ENCODE measurements at regions not wholly inside any gene's neighbourhood (a gene's known extent, or its start where the extent isn't known, plus 50 kb on each side); places are given as distances from the start of the nearest gene placed in this dataset.

- Histone ChIP-seq H3K4me3 (ENCODE audit: low read depth, low read length) (no peak overlapping the region), H3K9me3 (ENCODE audit: control insufficient read depth, low read length) (no peaks in the 10 kb centered on the region), H3K27ac (no peak overlapping the region), H2AFZ (no peak overlapping the region), H3K79me2 (no peaks in the 10 kb centered on the region), H3K4me2 (ENCODE audit: low read length) (no peak overlapping the region), H3K4me1 (peaks cover 3% of the 10 kb centered on the region), H3K36me3 (ENCODE audit: control insufficient read depth, insufficient read depth, low read length) (no peaks in the 10 kb centered on the region), H3K27me3 (ENCODE audit: control insufficient read depth, insufficient read depth, low read length) (no peaks in the 10 kb centered on the region), H3K9ac (no peak overlapping the region)
- TF ChIP-seq, protein P1, sequence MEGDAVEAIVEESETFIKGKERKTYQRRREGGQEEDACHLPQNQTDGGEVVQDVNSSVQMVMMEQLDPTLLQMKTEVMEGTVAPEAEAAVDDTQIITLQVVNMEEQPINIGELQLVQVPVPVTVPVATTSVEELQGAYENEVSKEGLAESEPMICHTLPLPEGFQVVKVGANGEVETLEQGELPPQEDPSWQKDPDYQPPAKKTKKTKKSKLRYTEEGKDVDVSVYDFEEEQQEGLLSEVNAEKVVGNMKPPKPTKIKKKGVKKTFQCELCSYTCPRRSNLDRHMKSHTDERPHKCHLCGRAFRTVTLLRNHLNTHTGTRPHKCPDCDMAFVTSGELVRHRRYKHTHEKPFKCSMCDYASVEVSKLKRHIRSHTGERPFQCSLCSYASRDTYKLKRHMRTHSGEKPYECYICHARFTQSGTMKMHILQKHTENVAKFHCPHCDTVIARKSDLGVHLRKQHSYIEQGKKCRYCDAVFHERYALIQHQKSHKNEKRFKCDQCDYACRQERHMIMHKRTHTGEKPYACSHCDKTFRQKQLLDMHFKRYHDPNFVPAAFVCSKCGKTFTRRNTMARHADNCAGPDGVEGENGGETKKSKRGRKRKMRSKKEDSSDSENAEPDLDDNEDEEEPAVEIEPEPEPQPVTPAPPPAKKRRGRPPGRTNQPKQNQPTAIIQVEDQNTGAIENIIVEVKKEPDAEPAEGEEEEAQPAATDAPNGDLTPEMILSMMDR (IDR thresholded peaks at IDR 0.05): no peak
Observed at GRCh38 chr17:64773836-64774761, 112.0 kb upstream of the SMURF2 start.

- no peak overlapping the region for H3K9ac ChIP-seq
- no peaks in the 10 kb centered on the region for H3K36me3 ChIP-seq (ENCODE audit: control insufficient read depth, insufficient read depth, low read length)
- no peak overlapping the region for H2AFZ ChIP-seq
- H3K27ac ChIP-seq: no peak overlapping the region
- TF ChIP-seq, protein P1 (IDR thresholded peaks at IDR 0.05): no peak
- no peaks in the 10 kb centered on the region for H3K9me3 ChIP-seq (ENCODE audit: control insufficient read depth, low read length)
- no peaks in the 10 kb centered on the region for H3K27me3 ChIP-seq (ENCODE audit: control insufficient read depth, insufficient read depth, low read length)
- H3K4me3 ChIP-seq (ENCODE audit: low read depth, low read length): no peak overlapping the region
- peaks cover 3% of the 10 kb centered on the region for H3K4me1 ChIP-seq
- no peak overlapping the region for H3K4me2 ChIP-seq (ENCODE audit: low read length)
- H3K79me2 ChIP-seq: no peaks in the 10 kb centered on the region
Observed at GRCh38 chr17:64773386-64773835, 111.3 kb upstream of the SMURF2 start.

DNA sequence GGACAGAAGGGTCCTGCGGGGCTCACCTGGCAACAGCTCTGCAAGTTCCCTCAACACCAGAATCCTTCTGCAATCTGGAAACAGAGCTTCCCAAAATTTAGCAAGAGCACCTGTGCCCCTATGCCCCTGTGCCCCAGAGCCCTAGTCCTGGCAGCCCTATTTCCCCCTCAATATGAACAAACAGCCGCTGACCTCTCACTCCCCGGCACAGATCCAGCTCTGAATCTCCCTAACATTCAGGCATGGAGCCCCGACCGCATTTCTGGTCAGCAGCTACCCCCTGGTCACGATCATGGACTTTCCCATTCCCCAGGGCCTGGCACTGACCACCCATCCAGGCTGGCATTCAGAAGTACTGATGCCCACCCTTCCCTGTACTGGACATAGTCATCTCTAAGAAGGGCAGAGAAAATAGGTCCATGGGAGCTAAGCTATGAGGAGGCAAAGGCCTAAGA, 110.8 kb upstream of the SMURF2 start:
- TF ChIP-seq, protein P1 (IDR thresholded peaks at IDR 0.05): no peak
- Histone ChIP-seq H3K27me3 (ENCODE audit: control insufficient read depth, insufficient read depth, low read length) (no peaks in the 10 kb centered on the region), H3K36me3 (ENCODE audit: control insufficient read depth, insufficient read depth, low read length) (no peaks in the 10 kb centered on the region), H3K9ac (no peak overlapping the region), H2AFZ (no peak overlapping the region), H3K4me3 (ENCODE audit: low read depth, low read length) (no peak overlapping the region), H3K9me3 (ENCODE audit: control insufficient read depth, low read length) (no peaks in the 10 kb centered on the region), H3K79me2 (no peaks in the 10 kb centered on the region), H3K4me2 (ENCODE audit: low read length) (no peak overlapping the region), H3K4me1 (peaks cover 3% of the 10 kb centered on the region), H3K27ac (no peak overlapping the region)

DNA sequence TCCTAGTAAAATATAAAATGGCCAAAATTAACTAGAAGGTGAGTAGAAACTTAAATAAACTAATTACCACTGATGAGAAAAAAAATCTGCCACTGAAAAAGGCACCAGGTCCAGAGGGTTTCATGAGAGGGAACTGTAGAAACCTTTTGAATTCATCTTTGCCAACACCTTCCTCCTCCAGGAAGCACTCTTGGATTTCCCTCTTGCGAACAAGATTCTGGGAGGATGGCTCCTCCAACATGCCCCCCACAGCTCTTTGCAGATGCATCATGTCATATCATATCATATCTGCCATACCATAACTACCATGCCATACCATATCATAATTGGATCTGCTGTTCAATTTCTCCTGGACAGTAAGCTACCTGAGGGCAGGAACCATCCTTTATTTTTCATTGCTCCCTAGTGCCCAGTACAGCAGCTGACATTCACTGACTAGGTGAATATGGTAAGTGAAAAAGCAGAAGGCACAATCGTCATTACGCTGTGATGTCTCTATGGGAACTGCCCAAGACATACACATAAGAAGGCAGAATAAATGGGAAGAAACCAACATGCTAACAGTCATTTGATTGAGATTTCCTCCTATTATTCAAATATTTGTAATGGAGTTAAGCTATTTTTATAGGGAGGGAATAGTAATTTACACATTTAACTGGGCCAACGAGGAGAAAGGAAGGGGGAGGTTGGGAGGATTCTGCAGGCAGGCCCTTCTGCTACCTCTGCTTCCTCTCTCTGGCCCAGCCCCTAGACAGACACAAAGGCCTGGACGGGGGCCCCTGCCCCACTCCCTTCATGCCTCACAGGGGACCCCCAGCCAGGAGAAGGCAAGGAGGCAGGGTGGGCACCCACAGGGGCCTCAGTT, 110.1 kb upstream of the SMURF2 start:
- Histone ChIP-seq H3K36me3 (ENCODE audit: control insufficient read depth, insufficient read depth, low read length) (no peaks in the 10 kb centered on the region), H3K4me3 (ENCODE audit: low read depth, low read length) (no peak overlapping the region), H3K4me2 (ENCODE audit: low read length) (no peak overlapping the region), H3K27ac (no peak overlapping the region), H3K79me2 (no peaks in the 10 kb centered on the region), H3K9ac (no peak overlapping the region), H2AFZ (no peak overlapping the region), H3K9me3 (ENCODE audit: control insufficient read depth, low read length) (no peaks in the 10 kb centered on the region), H3K4me1 (peaks cover 1% of the 10 kb centered on the region), H3K27me3 (ENCODE audit: control insufficient read depth, insufficient read depth, low read length) (no peaks in the 10 kb centered on the region)
- TF ChIP-seq, protein P1 (IDR thresholded peaks at IDR 0.05): no peak
